ENCODE measurements at regions not wholly inside any gene's neighbourhood (a gene's known extent, or its start where the extent isn't known, plus 50 kb on each side); places are given as distances from the start of the nearest gene placed in this dataset.
"Not testable (repeated sequence)": the region's sequence is repeated elsewhere in the genome, so short reads cannot be mapped to it uniquely, and the experiment has no call there.

DNA sequence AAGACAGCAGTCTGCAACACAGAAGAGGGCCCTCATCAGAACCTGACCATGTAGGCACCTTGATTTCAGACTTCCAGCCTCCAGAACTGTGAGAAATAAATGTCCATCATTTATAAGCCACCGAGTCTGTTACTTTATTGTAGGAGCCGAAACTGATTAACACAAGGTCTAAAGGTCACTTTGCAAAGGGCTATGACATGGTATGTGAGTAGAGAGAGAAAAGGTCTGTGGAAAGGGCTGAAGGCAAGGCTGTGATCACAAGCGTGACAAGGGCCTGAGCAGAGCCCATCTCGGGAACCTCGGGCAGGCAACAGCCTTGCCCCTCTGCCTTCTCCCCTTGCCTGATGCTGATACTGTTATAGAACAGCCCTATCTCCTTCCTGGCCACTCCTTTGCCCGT, 73.4 kb upstream of the TEAD1 start:
- POLR2A ChIA-PET: no interaction called here
- Histone ChIP-seq H3K4me1 (ENCODE audit: insufficient read depth, low read length) (peaks cover 18% of the 10 kb centered on the region), H3K27ac (ENCODE audit: low read depth, low read length) (no peak overlapping the region), H3K9me3 (ENCODE audit: low read length) (no peaks in the 10 kb centered on the region), H3K27me3 (ENCODE audit: insufficient read depth, low read length, poor library complexity, severe bottlenecking) (no peaks in the 10 kb centered on the region), H3K36me3 (ENCODE audit: insufficient read depth, low read length) (no peaks in the 10 kb centered on the region), H3K4me3 (ENCODE audit: low read length) (no peak overlapping the region)
- H3K27ac Mint-ChIP-seq: no peak overlapping the region
- CTCF ChIA-PET: interaction anchor here (2.1 kb wide), 1 partner anchor 270 kb away, joined by 7 read pairs; no protein-coding TSS in a partner anchor
- H3K27me3 Mint-ChIP-seq: peaks cover 8 to 37% of the 10 kb centered on the region in 2 donors
- H3K9me3 Mint-ChIP-seq: peaks cover 0 to 5% (median 1%) of the 10 kb centered on the region in 5 donors
- H3K4me1 Mint-ChIP-seq: peaks cover 10 to 18% (median 11%) of the 10 kb centered on the region in 3 donors
- no peaks in the 10 kb centered on the region for H3K36me3 Mint-ChIP-seq
- H3K4me3 Mint-ChIP-seq: no peak overlapping the region
- no peak for DNase-seq

DNA sequence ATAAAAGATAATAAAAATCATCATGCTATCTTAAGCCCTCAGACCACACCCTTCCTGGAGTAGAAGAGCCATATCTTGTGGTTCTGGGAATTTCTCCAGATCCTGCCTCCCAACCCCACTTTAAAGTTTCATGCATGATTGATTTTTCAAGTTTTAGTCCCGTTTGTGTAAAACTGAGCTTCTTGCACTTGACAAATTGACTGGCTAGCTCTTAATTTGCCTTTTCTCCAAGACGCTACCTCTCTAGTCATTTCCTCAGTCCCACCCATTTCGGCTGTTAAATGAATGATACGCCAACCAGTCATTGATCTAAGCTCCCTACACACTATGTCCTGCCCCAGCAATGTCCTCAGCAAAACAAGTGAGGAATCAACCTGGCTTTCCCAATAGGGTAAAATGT, 71.8 kb upstream of the TEAD1 start:
- Histone ChIP-seq H3K27me3 (ENCODE audit: insufficient read depth, low read length, poor library complexity, severe bottlenecking) (no peaks in the 10 kb centered on the region), H3K27ac (ENCODE audit: low read depth, low read length) (no peak overlapping the region), H3K4me3 (ENCODE audit: low read length) (no peak overlapping the region), H3K9me3 (ENCODE audit: low read length) (no peaks in the 10 kb centered on the region), H3K4me1 (ENCODE audit: insufficient read depth, low read length) (peaks cover 18% of the 10 kb centered on the region), H3K36me3 (ENCODE audit: insufficient read depth, low read length) (no peaks in the 10 kb centered on the region)
- Mint-ChIP-seq H3K9me3 (peaks cover 0 to 6% (median 0%) of the 10 kb centered on the region in 5 donors), H3K36me3 (no peaks in the 10 kb centered on the region), H3K4me3 (no peak overlapping the region), H3K27me3 (peaks cover 10 to 48% of the 10 kb centered on the region in 2 donors), H3K27ac (no peak overlapping the region), H3K4me1 (peaks cover 10 to 18% (median 11%) of the 10 kb centered on the region in 3 donors)
- ChIA-PET POLR2A (no interaction called here), CTCF (no interaction called here)
- DNase-seq: no peak

DNA sequence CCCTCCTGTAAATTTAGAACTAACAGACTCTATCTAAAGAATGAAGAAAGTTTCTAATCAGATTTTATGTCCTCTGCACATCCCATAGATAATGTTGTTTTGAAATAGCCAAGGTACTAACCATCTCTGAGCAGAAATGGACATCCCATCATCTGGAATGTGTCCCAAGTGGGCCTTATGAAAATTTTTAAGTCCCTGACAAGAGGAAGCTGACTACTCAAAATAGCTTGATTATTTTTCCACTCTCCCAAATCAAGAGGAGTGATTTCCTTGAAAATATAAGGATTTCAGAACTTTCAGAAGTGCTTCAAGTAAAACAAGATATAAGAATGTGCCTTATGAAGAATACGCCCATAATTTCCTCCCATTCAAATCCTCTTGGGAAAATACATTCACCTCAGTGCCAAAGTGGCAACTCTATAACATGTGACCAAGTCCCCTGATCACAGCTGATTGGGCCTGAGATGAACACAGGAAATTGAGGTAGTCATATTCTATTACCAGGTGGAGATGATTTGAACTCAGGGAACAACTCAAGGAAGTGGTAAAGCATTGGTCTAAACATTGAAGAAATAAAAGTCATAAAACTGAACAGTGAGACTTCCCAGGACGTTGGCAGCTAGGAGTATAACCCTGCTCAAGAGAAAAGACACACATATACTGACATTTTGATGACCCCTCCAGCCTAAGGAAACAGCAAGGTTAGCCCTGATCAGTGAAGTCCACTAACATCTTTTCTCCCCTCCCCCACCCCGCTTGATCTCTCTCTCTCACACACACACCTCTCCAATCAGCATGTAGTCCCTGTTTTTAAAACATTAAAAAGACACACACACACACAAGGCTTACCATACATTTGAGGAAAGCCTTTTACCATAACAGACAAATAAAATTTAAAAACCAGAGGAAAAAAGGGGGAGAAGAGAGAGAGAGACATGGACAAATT, 70.8 kb upstream of the TEAD1 start:
- CTCF ChIA-PET: no interaction called here
- H3K4me3 Mint-ChIP-seq: no peak overlapping the region
- no peaks in the 10 kb centered on the region for H3K27me3 ChIP-seq (ENCODE audit: insufficient read depth, low read length, poor library complexity, severe bottlenecking)

DNA sequence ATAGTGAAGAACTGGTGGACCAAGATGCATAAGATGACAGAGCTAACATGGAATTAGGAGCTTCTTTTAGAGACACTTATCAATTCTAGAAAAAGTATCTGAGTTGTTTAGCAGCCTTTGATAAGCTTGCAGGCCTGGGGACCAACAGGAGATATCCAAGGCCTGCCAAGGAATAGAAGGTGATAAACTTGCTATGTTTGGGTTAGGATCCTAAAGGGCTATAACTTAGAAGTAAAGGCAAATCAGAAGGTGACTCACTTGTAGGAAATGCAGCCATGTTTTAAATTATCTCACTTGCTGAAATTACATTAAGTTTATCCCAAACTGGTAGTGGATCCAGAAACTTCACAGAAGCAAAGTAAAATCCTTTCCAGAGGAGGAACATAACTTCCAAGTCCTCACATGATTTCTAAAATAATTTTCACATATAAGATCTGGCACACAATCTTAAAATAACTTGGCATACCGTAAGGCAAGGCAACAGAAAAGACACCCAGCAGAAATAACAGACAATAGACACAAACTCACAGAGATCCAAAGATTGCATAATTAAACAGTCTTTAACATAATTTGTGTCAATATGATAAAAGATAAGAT, 69.6 kb upstream of the TEAD1 start:
- Histone ChIP-seq H3K9me3 (ENCODE audit: low read length) (no peaks in the 10 kb centered on the region), H3K27me3 (ENCODE audit: insufficient read depth, low read length, poor library complexity, severe bottlenecking) (no peaks in the 10 kb centered on the region), H3K4me1 (ENCODE audit: insufficient read depth, low read length) (no peaks in the 10 kb centered on the region), H3K27ac (ENCODE audit: low read depth, low read length) (no peak overlapping the region), H3K36me3 (ENCODE audit: insufficient read depth, low read length) (no peaks in the 10 kb centered on the region), H3K4me3 (ENCODE audit: low read length) (no peak overlapping the region)
- Mint-ChIP-seq H3K9me3 (peaks cover 0 to 11% (median 10%) of the 10 kb centered on the region in 5 donors), H3K27me3 (peaks cover 11 to 50% of the 10 kb centered on the region in 2 donors), H3K4me1 (peaks cover 0 to 1% (median 0%) of the 10 kb centered on the region in 3 donors), H3K4me3 (no peak overlapping the region), H3K27ac (no peak overlapping the region), H3K36me3 (peaks cover 0 to 5% (median 0%) of the 10 kb centered on the region in 3 donors)
- CTCF ChIA-PET: no interaction called here
- DNase-seq: no peak
- POLR2A ChIA-PET: no interaction called here

More for the DNA sequence above, 70.8 kb upstream of the TEAD1 start:
- Histone ChIP-seq H3K36me3 (ENCODE audit: insufficient read depth, low read length) (no peaks in the 10 kb centered on the region), H3K4me3 (ENCODE audit: low read length) (no peak overlapping the region), H3K27ac (ENCODE audit: low read depth, low read length) (no peak overlapping the region), H3K4me1 (ENCODE audit: insufficient read depth, low read length) (peaks cover 12% of the 10 kb centered on the region), H3K9me3 (ENCODE audit: low read length) (no peaks in the 10 kb centered on the region)
- POLR2A ChIA-PET: no interaction called here
- Mint-ChIP-seq H3K4me1 (peaks cover 7 to 12% (median 8%) of the 10 kb centered on the region in 3 donors), H3K9me3 (peaks cover 0 to 6% (median 4%) of the 10 kb centered on the region in 5 donors), H3K36me3 (peaks cover 0 to 5% (median 0%) of the 10 kb centered on the region in 3 donors), H3K27me3 (peaks cover 11 to 50% of the 10 kb centered on the region in 2 donors), H3K27ac (no peak overlapping the region)
- DNase-seq: no peak

DNA sequence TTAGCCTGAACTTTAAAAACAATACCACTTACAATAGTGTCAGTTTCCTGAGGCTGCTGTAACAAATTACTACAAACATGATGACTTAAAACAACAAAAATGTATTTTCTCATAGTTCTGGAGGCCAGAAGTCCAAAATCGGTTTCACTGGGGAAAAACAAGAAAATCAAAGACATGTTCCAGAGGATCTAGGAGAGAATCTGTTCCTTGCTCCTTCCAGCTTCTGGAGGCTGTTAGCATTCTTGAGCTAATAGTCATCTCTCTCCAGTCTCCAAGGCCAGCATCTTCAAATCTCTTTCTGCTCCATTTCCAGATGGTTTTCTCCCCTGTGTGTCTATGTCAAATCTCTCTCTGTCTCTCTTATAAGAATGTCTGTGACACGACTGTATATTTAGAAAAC, 67.6 kb upstream of the TEAD1 start:
- ChIA-PET CTCF (no interaction called here), POLR2A (no interaction called here)
- peaks cover 0 to 8% (median 0%) of the 10 kb centered on the region in 3 donors for H3K36me3 Mint-ChIP-seq
- H3K4me1 ChIP-seq (ENCODE audit: insufficient read depth, low read length): no peaks in the 10 kb centered on the region
- no peak overlapping the region for H3K27ac ChIP-seq (ENCODE audit: low read depth, low read length)
- no peaks in the 10 kb centered on the region for H3K9me3 ChIP-seq (ENCODE audit: low read length)
- no peaks in the 10 kb centered on the region for H3K27me3 ChIP-seq (ENCODE audit: insufficient read depth, low read length, poor library complexity, severe bottlenecking)
- H3K9me3 Mint-ChIP-seq: peaks cover 10 to 29% (median 21%) of the 10 kb centered on the region in 5 donors
- no peaks in the 10 kb centered on the region for H3K36me3 ChIP-seq (ENCODE audit: insufficient read depth, low read length)
- H3K4me1 Mint-ChIP-seq: no peaks in the 10 kb centered on the region
- no peak for DNase-seq
- H3K4me3 Mint-ChIP-seq: no peak overlapping the region
- H3K27ac Mint-ChIP-seq: no peak overlapping the region
- no peak overlapping the region for H3K4me3 ChIP-seq (ENCODE audit: low read length)
- peaks cover 8 to 41% of the 10 kb centered on the region in 2 donors for H3K27me3 Mint-ChIP-seq

DNA sequence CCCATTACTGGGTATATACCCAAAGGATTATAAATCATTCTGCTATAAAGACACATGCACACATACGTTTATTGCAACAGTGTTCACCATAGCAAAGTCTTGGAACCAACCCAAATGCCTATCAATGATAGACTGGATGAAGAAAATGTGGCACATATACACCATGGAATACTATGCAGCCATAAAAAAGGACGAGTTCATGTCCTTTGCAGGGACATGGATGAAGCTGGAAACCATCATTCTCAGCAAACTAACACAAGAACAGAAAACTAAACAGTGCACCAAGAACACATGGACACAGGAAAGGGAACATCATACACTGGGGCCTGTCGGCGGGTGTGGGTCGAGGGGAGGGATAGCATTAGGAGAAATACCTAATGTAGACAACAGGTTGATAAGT, 65.5 kb upstream of the TEAD1 start:
- H3K27ac ChIP-seq (ENCODE audit: low read depth, low read length); H3K27ac Mint-ChIP-seq; DNase-seq; H3K9me3 ChIP-seq (ENCODE audit: low read length); H3K4me3 Mint-ChIP-seq; CTCF ChIA-PET; H3K4me1 Mint-ChIP-seq; H3K4me1 ChIP-seq (ENCODE audit: insufficient read depth, low read length); H3K36me3 ChIP-seq (ENCODE audit: insufficient read depth, low read length); POLR2A ChIA-PET; H3K27me3 ChIP-seq (ENCODE audit: insufficient read depth, low read length, poor library complexity, severe bottlenecking); H3K4me3 ChIP-seq (ENCODE audit: low read length): not testable (repeated sequence)
- peaks cover 8 to 30% of the 10 kb centered on the region in 2 donors for H3K27me3 Mint-ChIP-seq
- H3K9me3 Mint-ChIP-seq: peaks cover 30 to 45% (median 34%) of the 10 kb centered on the region in 5 donors
- peaks cover 0 to 13% (median 0%) of the 10 kb centered on the region in 3 donors for H3K36me3 Mint-ChIP-seq

DNA sequence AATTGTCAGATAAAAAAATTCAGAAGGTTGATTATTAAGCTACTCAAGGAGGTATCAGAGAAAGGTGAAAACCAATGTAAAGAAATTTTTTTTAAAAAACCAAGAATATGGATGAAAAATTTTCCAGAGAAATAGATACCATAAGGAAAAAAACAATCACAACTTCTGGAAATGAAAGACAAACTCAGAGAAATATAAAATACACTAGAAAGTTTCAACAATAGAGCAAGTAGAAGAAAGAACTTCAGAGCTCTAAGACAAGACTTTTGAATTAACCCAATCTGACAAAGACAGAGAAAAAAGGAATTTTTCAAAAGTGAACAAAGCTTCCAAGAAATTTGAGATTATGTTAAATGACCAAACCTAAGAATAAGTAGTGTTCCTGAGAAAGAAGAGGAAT, 62.9 kb upstream of the TEAD1 start:
- Histone ChIP-seq H3K36me3 (ENCODE audit: insufficient read depth, low read length) (no peaks in the 10 kb centered on the region), H3K4me1 (ENCODE audit: insufficient read depth, low read length) (no peaks in the 10 kb centered on the region), H3K4me3 (ENCODE audit: low read length) (no peak overlapping the region), H3K9me3 (ENCODE audit: low read length) (no peaks in the 10 kb centered on the region), H3K27ac (ENCODE audit: low read depth, low read length) (no peak overlapping the region), H3K27me3 (ENCODE audit: insufficient read depth, low read length, poor library complexity, severe bottlenecking) (no peaks in the 10 kb centered on the region)
- CTCF ChIA-PET: no interaction called here
- H3K27me3 Mint-ChIP-seq: peaks cover 5 to 22% of the 10 kb centered on the region in 2 donors
- no peak overlapping the region for H3K27ac Mint-ChIP-seq
- DNase-seq: no peak
- H3K4me3 Mint-ChIP-seq: no peak overlapping the region
- POLR2A ChIA-PET: no interaction called here
- no peaks in the 10 kb centered on the region for H3K4me1 Mint-ChIP-seq
- H3K36me3 Mint-ChIP-seq: peaks cover 0 to 13% (median 0%) of the 10 kb centered on the region in 3 donors
- H3K9me3 Mint-ChIP-seq: peaks cover 34 to 50% (median 39%) of the 10 kb centered on the region in 5 donors

DNA sequence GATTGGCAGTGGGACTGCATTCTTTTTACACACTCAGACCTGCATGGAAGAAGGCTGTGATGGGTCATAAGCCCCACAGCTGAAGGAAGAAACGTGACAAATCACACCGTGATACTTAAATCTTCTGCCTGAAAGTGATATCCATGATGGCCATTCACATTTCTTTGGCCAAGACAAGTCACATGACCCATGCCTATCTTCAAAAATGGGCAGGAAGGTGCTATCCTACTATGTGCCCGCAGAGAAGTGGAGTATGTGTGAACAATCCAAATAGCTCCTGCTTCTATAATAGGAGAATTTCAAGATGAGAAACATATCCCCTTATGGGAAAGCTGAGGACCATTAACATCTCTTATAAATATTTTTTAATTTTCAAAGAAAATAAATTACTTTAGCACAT, 56.6 kb upstream of the TEAD1 start:
- H3K9me3 Mint-ChIP-seq: peaks cover 15 to 22% (median 19%) of the 10 kb centered on the region in 5 donors
- no peak overlapping the region for H3K27ac Mint-ChIP-seq
- no peak for DNase-seq
- H3K27me3 Mint-ChIP-seq: peaks cover 0 to 14% of the 10 kb centered on the region in 2 donors
- H3K4me1 Mint-ChIP-seq: no peaks in the 10 kb centered on the region
- no peak overlapping the region for H3K4me3 Mint-ChIP-seq
- H3K27ac ChIP-seq (ENCODE audit: low read depth, low read length): no peak overlapping the region
- H3K4me1 ChIP-seq (ENCODE audit: insufficient read depth, low read length): no peaks in the 10 kb centered on the region
- ChIA-PET CTCF (no interaction called here), POLR2A (no interaction called here)
- no peaks in the 10 kb centered on the region for H3K27me3 ChIP-seq (ENCODE audit: insufficient read depth, low read length, poor library complexity, severe bottlenecking)
- peaks cover 0 to 9% (median 0%) of the 10 kb centered on the region in 3 donors for H3K36me3 Mint-ChIP-seq
- H3K9me3 ChIP-seq (ENCODE audit: low read length): no peaks in the 10 kb centered on the region
- H3K4me3 ChIP-seq (ENCODE audit: low read length): no peak overlapping the region
- no peaks in the 10 kb centered on the region for H3K36me3 ChIP-seq (ENCODE audit: insufficient read depth, low read length)

Data from CD8-positive, alpha-beta memory T cell (primary cell).